ENCODE measurements at regions not wholly inside any gene's neighbourhood (a gene's known extent, or its start where the extent isn't known, plus 50 kb on each side); places are given as distances from the start of the nearest gene placed in this dataset.

DNA sequence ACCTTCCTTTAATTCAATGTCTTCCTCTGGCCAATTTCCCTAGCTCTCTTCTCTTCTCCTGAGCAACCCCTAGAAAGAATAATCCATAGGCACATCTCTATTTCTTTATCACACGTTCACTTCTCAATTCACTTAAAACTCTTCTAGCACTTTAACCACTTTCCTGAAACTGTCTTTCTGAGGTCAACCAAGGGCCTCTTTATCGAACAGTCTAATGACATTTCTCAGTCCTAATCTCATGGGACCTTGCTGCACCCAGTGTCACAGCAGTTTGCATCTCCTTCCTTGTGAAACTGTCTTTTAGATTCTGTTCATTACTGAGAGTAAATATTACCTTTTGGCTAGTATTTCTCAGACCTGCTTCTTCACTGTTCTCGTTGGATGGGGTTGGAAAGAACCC lies 285.3 kb upstream of the RASGEF1B start:
- TF ChIP-seq CTCF (IDR thresholded peaks at IDR 0.05; ENCODE audit: low read depth, low read length, poor library complexity, severe bottlenecking) (no peak), EZH2phosphoT487 (IDR thresholded peaks at IDR 0.05; ENCODE audit: borderline replicate concordance, low read length) (no peak)

Measured in DOHH2 (cell line).